K562 (cell line): ENCODE measurements at regions not wholly inside any gene's neighbourhood (a gene's known extent, or its start where the extent isn't known, plus 50 kb on each side); places are given as distances from the start of the nearest gene placed in this dataset.

Experiments used
- ATAC-seq: fragments of 200-7000 bp; cut with Tn5 transposase; 3 replicates; pipeline ENCODE4 v1.9.1; 2020; ENCODE audit warnings: moderate library complexity
- BruUV-seq: library from RNA; stranded (reverse); fragments of 400-500 nt; replicated peaks from 2 replicates; lab custom pipeline; 2021; lab: Mats Ljungman, UMichigan
- CTCF ChIA-PET: fragments of 300-600 bp; formaldehyde crosslinking; extraction: SDS; loops from one replicate; lab custom pipeline; 2021; ENCODE audit warnings: low intra/inter-chr PET ratio; lab: Yijun Ruan, JAX
- POLR2A ChIA-PET: fragments of 300-600, 350-650 bp; sonication (Branson Sonifier 250); formaldehyde crosslinking; extraction: SDS; loops from one replicate; lab custom pipeline; 2021; ENCODE audit warnings: antibody characterized with exemption, inconsistent platforms; lab: Yijun Ruan, JAX
- DNase-seq, 4 experiments: peaks; one replicate each; pipeline versions ENCODE4 v3.0.0 to v3.0.0-alpha.2; 2011 to 2018; ENCODE audit warnings: low spot score in 3 of 4, mixed read lengths in 3 of 4; ENCODE audit errors: extremely low read depth in 1 of 4
- FAIRE-seq: peaks from 2 replicates; lab custom pipeline; 2011; peaks lifted over from hg19 to GRCh38; lab: Jason Lieb, UNC
- H2AFZ ChIP-seq: 2 replicates; pipeline ENCODE4 v1.6.0; 2011; ENCODE audit warnings: low read depth, low read length, control low read depth, inconsistent platforms
- H3K27ac ChIP-seq: fragments of 200-600 bp; 3 replicates; pipeline ENCODE4 v1.8.0; 2011; ENCODE audit warnings: low read depth, mild to moderate bottlenecking, control low read depth, inconsistent platforms, low read length, moderate library complexity, mixed read lengths; ENCODE audit errors: extremely low read depth
- H3K27me3 ChIP-seq, 2 experiments: fragments of 300-600 bp in 1 of 2; 2 replicates in 1 of 2; 3 replicates in 1 of 2; pipeline versions ENCODE4 v1.6.0 to v1.8.0; 2011; ENCODE audit warnings: inconsistent platforms in 2 of 2, low read length in 2 of 2, mild to moderate bottlenecking in 1 of 2, mixed read lengths in 1 of 2, moderate library complexity in 1 of 2; ENCODE audit not compliant: control insufficient read depth in 2 of 2, insufficient read depth in 2 of 2
- H3K36me3 ChIP-seq: fragments of 300-600 bp; 3 replicates; pipeline ENCODE4 v1.8.0; 2011; ENCODE audit warnings: mild to moderate bottlenecking, low read length, inconsistent platforms; ENCODE audit not compliant: control insufficient read depth, insufficient read depth
- H3K4me1 ChIP-seq, 2 experiments: fragments of 200-600 bp in 1 of 2; replicated peaks in 1 of 2; 2 replicates in 1 of 2; 3 replicates in 1 of 2; pipeline versions ENCODE4 v1.5.1 to v1.8.0; 2011; ENCODE audit warnings: inconsistent platforms in 2 of 2, low read length in 2 of 2, mild to moderate bottlenecking in 1 of 2, mixed read lengths in 1 of 2, moderate library complexity in 1 of 2; ENCODE audit not compliant: control insufficient read depth in 2 of 2, insufficient read depth in 2 of 2
- H3K4me2 ChIP-seq: 2 replicates; pipeline ENCODE4 v1.6.1; 2011; ENCODE audit warnings: low read length, control low read depth, inconsistent platforms, mixed read lengths; ENCODE audit not compliant: insufficient read depth
- H3K4me3 ChIP-seq: fragments of 200-600 bp; sonication (generic), shearing (Covaris generic); 2 replicates; pipeline ENCODE4 v1.5.1; 2016; ENCODE audit warnings: control low read depth, inconsistent platforms
- H3K79me2 ChIP-seq: fragments of 200-600 bp; 3 replicates; pipeline ENCODE4 v1.8.0; 2011; ENCODE audit warnings: low read length, inconsistent platforms; ENCODE audit not compliant: control insufficient read depth, insufficient read depth
- H3K9ac ChIP-seq, 2 experiments: 2 replicates each; pipeline versions ENCODE4 v1.6.0 to v1.6.1; 2011; ENCODE audit warnings: low read depth in 2 of 2, low read length in 2 of 2, control low read depth in 1 of 2, inconsistent platforms in 1 of 2, mild to moderate bottlenecking in 1 of 2, mixed read lengths in 1 of 2; ENCODE audit not compliant: insufficient read depth in 1 of 2
- H3K9me1 ChIP-seq: one replicate; pipeline ENCODE4 v1.6.0; 2011; ENCODE audit warnings: inconsistent platforms, mild to moderate bottlenecking, low read length, moderate library complexity; ENCODE audit not compliant: control insufficient read depth, insufficient read depth
- H3K9me3 ChIP-seq: replicated peaks from 2 replicates; pipeline ENCODE4 v1.5.1; 2011; ENCODE audit warnings: low read depth, low read length, inconsistent platforms; ENCODE audit not compliant: control insufficient read depth, insufficient read depth
- H4K20me1 ChIP-seq: replicated peaks from 2 replicates; pipeline ENCODE4 v1.6.1; 2011; ENCODE audit warnings: low read length, inconsistent platforms, mixed read lengths; ENCODE audit not compliant: control insufficient read depth, insufficient read depth
- MAZ ChIP-seq, 2 experiments: fragments of 450-650 bp in 1 of 2; sonication (generic) in 1 of 2; formaldehyde crosslinking; IDR thresholded peaks in 1 of 2; conservative IDR thresholded peaks in 1 of 2; 2 replicates each; pipeline versions ENCODE4 v1.4.0 to v1.5.0; 2020; ENCODE audit warnings: mild to moderate bottlenecking in 1 of 2, missing genetic modification reagents in 1 of 2
- NCOA1 ChIP-seq: fragments of 450-650 bp; IDR thresholded peaks from 2 replicates; pipeline ENCODE4 v1.6.1; 2016; ENCODE audit warnings: low read depth
- NFIC ChIP-seq: fragments of 450-650 bp; IDR thresholded peaks from 2 replicates; pipeline ENCODE4 v1.6.1; 2017; ENCODE audit warnings: mild to moderate bottlenecking, inconsistent platforms
- PPARD ChIP-seq: fragments of 250-450 bp; sonication (Bioruptor Pico); IDR thresholded peaks from 2 replicates; pipeline ENCODE4 v1.8.0; 2022; ENCODE audit warnings: inconsistent platforms, mild to moderate bottlenecking, moderate library complexity
- ZNF57 ChIP-seq: fragments of 450-650 bp; formaldehyde crosslinking; IDR thresholded peaks from 2 replicates; pipeline ENCODE4 v1.4.0; 2020; ENCODE audit warnings: mild to moderate bottlenecking, moderate library complexity
- WGBS: fragments of 100-300 bp; shearing (Covaris generic); methylation state at CpG from one replicate; pipeline ENCODE4 v1.1.6; 2016; ENCODE audit warnings: low coverage, mixed read lengths; ENCODE audit not compliant: insufficient coverage; ENCODE audit errors: missing lambda C conversion rate; 5-methylcytosine and 5-hydroxymethylcytosine counted together
- in situ Hi-C: fragments of 300-500 bp; cut with MboI; formaldehyde crosslinking; loops from 4 replicates; pipeline ENCODE4 v1.15.0; 2018; ENCODE audit warnings: inconsistent platforms, mixed read lengths
- intact Hi-C: fragments of 100-400 bp; cut with micrococcal nuclease; formaldehyde crosslinking; loops from 2 replicates; pipeline ENCODE4 v1.14.2; 2022

GRCh38 chr11:129313541-129314297 is 61.9 kb upstream of the BARX2 start:
- TF ChIP-seq NFIC (no peak), PPARD (CRISPR knock-in tag) (no peak), NCOA1 (no peak), ZNF57 (CRISPR knock-in tag) (no peak), MAZ (CRISPR knock-in tag; conservative IDR thresholded peaks at IDR 0.05 in 1 of 2, IDR thresholded peaks at IDR 0.05 in 1 of 2) (no peak)
- TF ChIP-seq, all 486 proteins: peak for 0
- in situ Hi-C loops, result loop anchor here (25.0 kb wide), 1 partner anchor 426 kb away; the partner anchor contains the start of gene KCNJ5
- no peaks in the 10 kb centered on the region for H3K4me1 ChIP-seq
- no peak overlapping the region for H3K27ac ChIP-seq
- FAIRE-seq (no peak), DNase-seq (no peak), ATAC-seq (no peak)
- no peaks in the 10 kb centered on the region for H4K20me1 ChIP-seq
- H3K9me3 ChIP-seq, result no peaks in the 10 kb centered on the region
- no peak overlapping the region for H3K4me2 ChIP-seq
- no peak overlapping the region for H3K4me3 ChIP-seq
- 0% methylated on average over 6 of the region's 6 CpGs for WGBS
- no peaks in the 10 kb centered on the region for H3K27me3 ChIP-seq
- H3K9me1 ChIP-seq, result no peaks in the 10 kb centered on the region
- ChIA-PET CTCF (no interaction called here), POLR2A (no interaction called here)
- intact Hi-C loops, result no loop called here
- no peaks in the 10 kb centered on the region for H3K79me2 ChIP-seq
- H3K9ac ChIP-seq, result no peak overlapping the region
- BruUV-seq, result no TSS peak
- H2AFZ ChIP-seq, result no peak overlapping the region
- no peaks in the 10 kb centered on the region for H3K36me3 ChIP-seq
